ENCODE measurements at regions not wholly inside any gene's neighbourhood (a gene's known extent, or its start where the extent isn't known, plus 50 kb on each side); places are given as distances from the start of the nearest gene placed in this dataset.
A peak's percentile ranks its signal among the peaks of the same experiment; 100 is the strongest.

- peak; percentile 78; the same call in 1 of the 2 replicates for TF ChIP-seq ARID4A (CRISPR knock-in tag; IDR thresholded peaks at IDR 0.05; ENCODE audit: borderline replicate concordance)
- TF ChIP-seq, protein P1, sequence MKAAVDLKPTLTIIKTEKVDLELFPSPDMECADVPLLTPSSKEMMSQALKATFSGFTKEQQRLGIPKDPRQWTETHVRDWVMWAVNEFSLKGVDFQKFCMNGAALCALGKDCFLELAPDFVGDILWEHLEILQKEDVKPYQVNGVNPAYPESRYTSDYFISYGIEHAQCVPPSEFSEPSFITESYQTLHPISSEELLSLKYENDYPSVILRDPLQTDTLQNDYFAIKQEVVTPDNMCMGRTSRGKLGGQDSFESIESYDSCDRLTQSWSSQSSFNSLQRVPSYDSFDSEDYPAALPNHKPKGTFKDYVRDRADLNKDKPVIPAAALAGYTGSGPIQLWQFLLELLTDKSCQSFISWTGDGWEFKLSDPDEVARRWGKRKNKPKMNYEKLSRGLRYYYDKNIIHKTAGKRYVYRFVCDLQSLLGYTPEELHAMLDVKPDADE (CRISPR knock-in tag; IDR thresholded peaks at IDR 0.05) = no peak
- peak; percentile 50; the same call in 1 of the 2 replicates for TF ChIP-seq MEF2D (CRISPR knock-in tag; IDR thresholded peaks at IDR 0.05)
- TF ChIP-seq REXO4 (CRISPR knock-in tag; IDR thresholded peaks at IDR 0.05; ENCODE audit: borderline replicate concordance) = no peak
- TF ChIP-seq, protein P2, sequence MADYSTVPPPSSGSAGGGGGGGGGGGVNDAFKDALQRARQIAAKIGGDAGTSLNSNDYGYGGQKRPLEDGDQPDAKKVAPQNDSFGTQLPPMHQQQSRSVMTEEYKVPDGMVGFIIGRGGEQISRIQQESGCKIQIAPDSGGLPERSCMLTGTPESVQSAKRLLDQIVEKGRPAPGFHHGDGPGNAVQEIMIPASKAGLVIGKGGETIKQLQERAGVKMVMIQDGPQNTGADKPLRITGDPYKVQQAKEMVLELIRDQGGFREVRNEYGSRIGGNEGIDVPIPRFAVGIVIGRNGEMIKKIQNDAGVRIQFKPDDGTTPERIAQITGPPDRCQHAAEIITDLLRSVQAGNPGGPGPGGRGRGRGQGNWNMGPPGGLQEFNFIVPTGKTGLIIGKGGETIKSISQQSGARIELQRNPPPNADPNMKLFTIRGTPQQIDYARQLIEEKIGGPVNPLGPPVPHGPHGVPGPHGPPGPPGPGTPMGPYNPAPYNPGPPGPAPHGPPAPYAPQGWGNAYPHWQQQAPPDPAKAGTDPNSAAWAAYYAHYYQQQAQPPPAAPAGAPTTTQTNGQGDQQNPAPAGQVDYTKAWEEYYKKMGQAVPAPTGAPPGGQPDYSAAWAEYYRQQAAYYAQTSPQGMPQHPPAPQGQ (CRISPR knock-in tag; IDR thresholded peaks at IDR 0.05; ENCODE audit: borderline replicate concordance) = no peak
- TF ChIP-seq, protein P3, sequence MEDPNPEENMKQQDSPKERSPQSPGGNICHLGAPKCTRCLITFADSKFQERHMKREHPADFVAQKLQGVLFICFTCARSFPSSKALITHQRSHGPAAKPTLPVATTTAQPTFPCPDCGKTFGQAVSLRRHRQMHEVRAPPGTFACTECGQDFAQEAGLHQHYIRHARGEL (CRISPR knock-in tag; IDR thresholded peaks at IDR 0.05) = no peak
- TF ChIP-seq, protein P4, sequence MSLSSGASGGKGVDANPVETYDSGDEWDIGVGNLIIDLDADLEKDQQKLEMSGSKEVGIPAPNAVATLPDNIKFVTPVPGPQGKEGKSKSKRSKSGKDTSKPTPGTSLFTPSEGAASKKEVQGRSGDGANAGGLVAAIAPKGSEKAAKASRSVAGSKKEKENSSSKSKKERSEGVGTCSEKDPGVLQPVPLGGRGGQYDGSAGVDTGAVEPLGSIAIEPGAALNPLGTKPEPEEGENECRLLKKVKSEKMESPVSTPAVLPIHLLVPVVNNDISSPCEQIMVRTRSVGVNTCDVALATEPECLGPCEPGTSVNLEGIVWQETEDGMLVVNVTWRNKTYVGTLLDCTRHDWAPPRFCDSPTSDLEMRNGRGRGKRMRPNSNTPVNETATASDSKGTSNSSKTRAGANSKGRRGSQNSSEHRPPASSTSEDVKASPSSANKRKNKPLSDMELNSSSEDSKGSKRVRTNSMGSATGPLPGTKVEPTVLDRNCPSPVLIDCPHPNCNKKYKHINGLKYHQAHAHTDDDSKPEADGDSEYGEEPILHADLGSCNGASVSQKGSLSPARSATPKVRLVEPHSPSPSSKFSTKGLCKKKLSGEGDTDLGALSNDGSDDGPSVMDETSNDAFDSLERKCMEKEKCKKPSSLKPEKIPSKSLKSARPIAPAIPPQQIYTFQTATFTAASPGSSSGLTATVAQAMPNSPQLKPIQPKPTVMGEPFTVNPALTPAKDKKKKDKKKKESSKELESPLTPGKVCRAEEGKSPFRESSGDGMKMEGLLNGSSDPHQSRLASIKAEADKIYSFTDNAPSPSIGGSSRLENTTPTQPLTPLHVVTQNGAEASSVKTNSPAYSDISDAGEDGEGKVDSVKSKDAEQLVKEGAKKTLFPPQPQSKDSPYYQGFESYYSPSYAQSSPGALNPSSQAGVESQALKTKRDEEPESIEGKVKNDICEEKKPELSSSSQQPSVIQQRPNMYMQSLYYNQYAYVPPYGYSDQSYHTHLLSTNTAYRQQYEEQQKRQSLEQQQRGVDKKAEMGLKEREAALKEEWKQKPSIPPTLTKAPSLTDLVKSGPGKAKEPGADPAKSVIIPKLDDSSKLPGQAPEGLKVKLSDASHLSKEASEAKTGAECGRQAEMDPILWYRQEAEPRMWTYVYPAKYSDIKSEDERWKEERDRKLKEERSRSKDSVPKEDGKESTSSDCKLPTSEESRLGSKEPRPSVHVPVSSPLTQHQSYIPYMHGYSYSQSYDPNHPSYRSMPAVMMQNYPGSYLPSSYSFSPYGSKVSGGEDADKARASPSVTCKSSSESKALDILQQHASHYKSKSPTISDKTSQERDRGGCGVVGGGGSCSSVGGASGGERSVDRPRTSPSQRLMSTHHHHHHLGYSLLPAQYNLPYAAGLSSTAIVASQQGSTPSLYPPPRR (CRISPR knock-in tag; IDR thresholded peaks at IDR 0.05; ENCODE audit: borderline replicate concordance) = no peak
- TF ChIP-seq CHCHD3 (CRISPR knock-in tag; IDR thresholded peaks at IDR 0.05) = no peak
- peak; percentile 90 for TF ChIP-seq RBM22 (optimal IDR thresholded peaks at IDR 0.05; ENCODE audit: low read length)
- no peak for TF ChIP-seq NONO (IDR thresholded peaks at IDR 0.05)
- peak; percentile 83 for TF ChIP-seq NONO (CRISPR knock-in tag; conservative IDR thresholded peaks at IDR 0.05)
- 0 out of 2 replicates have a peak, but pooled peaks have one; percentile 7 for TF ChIP-seq MYC (CRISPR knock-in tag; IDR thresholded peaks at IDR 0.05; ENCODE audit: borderline replicate concordance)
- TF ChIP-seq TBX2 (CRISPR knock-in tag; IDR thresholded peaks at IDR 0.05; ENCODE audit: borderline replicate concordance) = peak; percentile 66; the same call in 1 of the 2 replicates
- no peak; the same call in none of the 2 replicates for TF ChIP-seq SSRP1 (CRISPR knock-in tag; IDR thresholded peaks at IDR 0.05)
- no peak; the same call in 1 of the 2 replicates for TF ChIP-seq SP2 (CRISPR knock-in tag; IDR thresholded peaks at IDR 0.05)
- TF ChIP-seq SP140L (CRISPR knock-in tag; IDR thresholded peaks at IDR 0.05; ENCODE audit: borderline replicate concordance) = peak; percentile 96
Observed at GRCh38 chr6:27672113-27672799, 199.4 kb upstream of the ZNF184 start (continued).

Data from HepG2 (cell line).